ENCODE measurements at regions not wholly inside any gene's neighbourhood (a gene's known extent, or its start where the extent isn't known, plus 50 kb on each side); places are given as distances from the start of the nearest gene placed in this dataset.

GRCh38 chr5:81908044-81908443, 63.8 kb upstream of the ATG10 start:
- Histone ChIP-seq H3K4me3 (ENCODE audit: low read depth in 1 of 2, low read length in 2 of 2) (no peak overlapping the region), H4K20me1 (ENCODE audit: insufficient read depth, low read length) (no peaks in the 10 kb centered on the region), H3K9ac (ENCODE audit: low read depth, low read length) (no peak overlapping the region), H3K36me3 (ENCODE audit: insufficient read depth, low read length) (no peaks in the 10 kb centered on the region), H3K4me1 (ENCODE audit: insufficient read depth, low read length) (no peaks in the 10 kb centered on the region), H3K27me3 (ENCODE audit: insufficient read depth, low read length, poor library complexity) (no peaks in the 10 kb centered on the region), H3K4me2 (ENCODE audit: insufficient read depth, low read length) (no peak overlapping the region), H2AFZ (ENCODE audit: low read depth, low read length) (no peak overlapping the region), H3K27ac (ENCODE audit: low read length) (no peak overlapping the region), H3K79me2 (ENCODE audit: insufficient read depth, low read length) (no peaks in the 10 kb centered on the region), H3K9me3 (ENCODE audit: insufficient read depth, low read length, severe bottlenecking) (no peaks in the 10 kb centered on the region)
- TF ChIP-seq EZH2 (IDR thresholded peaks at IDR 0.05; ENCODE audit: borderline replicate concordance, low read depth, low read length, severe bottlenecking) (no peak), CTCF (IDR thresholded peaks at IDR 0.05; ENCODE audit: borderline replicate concordance, extremely low read depth, low read length, poor library complexity, severe bottlenecking) (no peak)
- DNase-seq: no peak
- no peak for ATAC-seq (ENCODE audit: insufficient read depth, low read depth)

- no peaks in the 10 kb centered on the region for H3K36me3 ChIP-seq (ENCODE audit: insufficient read depth, low read length)
- no peaks in the 10 kb centered on the region for H3K9me3 ChIP-seq (ENCODE audit: insufficient read depth, low read length, severe bottlenecking)
- DNase-seq: no peak
- no peaks in the 10 kb centered on the region for H3K79me2 ChIP-seq (ENCODE audit: insufficient read depth, low read length)
- H4K20me1 ChIP-seq (ENCODE audit: insufficient read depth, low read length): no peaks in the 10 kb centered on the region
- peak overlapping the region; percentile 33; the same call in 1 of the 2 replicates for H2AFZ ChIP-seq (ENCODE audit: low read depth, low read length)
- no peak overlapping the region for H3K4me3 ChIP-seq (ENCODE audit: low read depth in 1 of 2, low read length in 2 of 2)
- TF ChIP-seq CTCF (IDR thresholded peaks at IDR 0.05; ENCODE audit: borderline replicate concordance, extremely low read depth, low read length, poor library complexity, severe bottlenecking) (no peak), EZH2 (IDR thresholded peaks at IDR 0.05; ENCODE audit: borderline replicate concordance, low read depth, low read length, severe bottlenecking) (no peak)
- ATAC-seq (ENCODE audit: insufficient read depth, low read depth): no peak
- no peak overlapping the region for H3K4me2 ChIP-seq (ENCODE audit: insufficient read depth, low read length)
- no peaks in the 10 kb centered on the region for H3K27me3 ChIP-seq (ENCODE audit: insufficient read depth, low read length, poor library complexity)
- H3K4me1 ChIP-seq (ENCODE audit: insufficient read depth, low read length): no peaks in the 10 kb centered on the region
- H3K27ac ChIP-seq (ENCODE audit: low read length): no peak overlapping the region
- no peak overlapping the region for H3K9ac ChIP-seq (ENCODE audit: low read depth, low read length)
These were observed 64.7 kb upstream of the ATG10 start for GRCh38 chr5:81907012-81907635.

GRCh38 chr5:81906086-81906485, 65.7 kb upstream of the ATG10 start:
- Histone ChIP-seq H4K20me1 (ENCODE audit: insufficient read depth, low read length) (no peaks in the 10 kb centered on the region), H2AFZ (ENCODE audit: low read depth, low read length) (no peak overlapping the region), H3K4me1 (ENCODE audit: insufficient read depth, low read length) (no peaks in the 10 kb centered on the region), H3K9ac (ENCODE audit: low read depth, low read length) (no peak overlapping the region), H3K4me2 (ENCODE audit: insufficient read depth, low read length) (no peak overlapping the region), H3K27ac (ENCODE audit: low read length) (no peak overlapping the region), H3K79me2 (ENCODE audit: insufficient read depth, low read length) (no peaks in the 10 kb centered on the region), H3K4me3 (ENCODE audit: low read depth in 1 of 2, low read length in 2 of 2) (no peak overlapping the region), H3K9me3 (ENCODE audit: insufficient read depth, low read length, severe bottlenecking) (no peaks in the 10 kb centered on the region), H3K36me3 (ENCODE audit: insufficient read depth, low read length) (no peaks in the 10 kb centered on the region), H3K27me3 (ENCODE audit: insufficient read depth, low read length, poor library complexity) (no peaks in the 10 kb centered on the region)
- no peak for DNase-seq
- no peak for ATAC-seq (ENCODE audit: insufficient read depth, low read depth)
- no peak for TF ChIP-seq EZH2 (IDR thresholded peaks at IDR 0.05; ENCODE audit: borderline replicate concordance, low read depth, low read length, severe bottlenecking)
- TF ChIP-seq CTCF (IDR thresholded peaks at IDR 0.05; ENCODE audit: borderline replicate concordance, extremely low read depth, low read length, poor library complexity, severe bottlenecking): no peak
